WTC11 (cell line): ENCODE measurements at regions not wholly inside any gene's neighbourhood (a gene's known extent, or its start where the extent isn't known, plus 50 kb on each side); places are given as distances from the start of the nearest gene placed in this dataset.

Source experiments
- ATAC-seq: fragments of 200-7000 bp; cut with Tn5 transposase; 2 replicates; pipeline ENCODE4 v1.10.0; 2021; ENCODE audit warnings: mild to moderate bottlenecking, moderate library complexity
- CTCF ChIA-PET: fragments of 300-600 bp; sonication (Branson Sonifier 250); formaldehyde crosslinking; loops from one replicate; lab custom pipeline; 2021; ENCODE audit warnings: antibody characterized with exemption; lab: Charles Lee
- POLR2A ChIA-PET: fragments of 350-600 bp; sonication (Branson Sonifier 250); formaldehyde crosslinking; loops from one replicate; lab custom pipeline; 2021; ENCODE audit warnings: antibody characterized with exemption; lab: Charles Lee
- DNase-seq: peaks from one replicate; pipeline ENCODE4 v3.0.0; 2021; ENCODE audit warnings: low spot score
- H3K27ac Mint-ChIP-seq: 2 replicates; pipeline ENCODE4 v1.8.0; 2021; ENCODE audit warnings: mixed read lengths
- H3K27me3 Mint-ChIP-seq: 2 replicates; pipeline ENCODE4 v1.8.0; 2021; ENCODE audit warnings: low read depth, mild to moderate bottlenecking, moderate library complexity, mixed read lengths
- H3K36me3 Mint-ChIP-seq: 2 replicates; pipeline ENCODE4 v1.8.0; 2021; ENCODE audit warnings: mixed read lengths
- H3K4me1 Mint-ChIP-seq: 2 replicates; pipeline ENCODE4 v1.8.0; 2022; ENCODE audit warnings: mixed read lengths
- H3K4me3 Mint-ChIP-seq: 2 replicates; pipeline ENCODE4 v1.8.0; 2021; ENCODE audit warnings: mild to moderate bottlenecking, moderate library complexity, mixed read lengths
- H3K9me3 Mint-ChIP-seq: 2 replicates; pipeline ENCODE4 v1.8.0; 2021; ENCODE audit warnings: mixed read lengths
- CREM ChIP-seq: sonication (generic); formaldehyde crosslinking; IDR thresholded peaks from 2 replicates; pipeline ENCODE4 v1.8.1; 2022; ENCODE audit warnings: mild to moderate bottlenecking, missing genetic modification reagents, moderate library complexity
- CTCF ChIP-seq: fragments of 200-600 bp; IDR thresholded peaks from 2 replicates; pipeline ENCODE4 v1.8.0; 2022; ENCODE audit warnings: antibody characterized with exemption
- GTF2I ChIP-seq: fragments of 250-450 bp; sonication (Bioruptor Pico); conservative IDR thresholded peaks from 2 replicates; pipeline ENCODE4 v1.4.0; 2021; ENCODE audit warnings: mild to moderate bottlenecking
- HMGA2 ChIP-seq: fragments of 250-450 bp; sonication (Bioruptor Pico); IDR thresholded peaks from 2 replicates; pipeline ENCODE4 v1.4.0; 2021; ENCODE audit warnings: mild to moderate bottlenecking, moderate library complexity
- JUN ChIP-seq: sonication (generic); formaldehyde crosslinking; IDR thresholded peaks from 2 replicates; pipeline ENCODE4 v1.8.0; 2023; ENCODE audit warnings: mild to moderate bottlenecking, missing genetic modification reagents
- MXD4 ChIP-seq: fragments of 250-450 bp; sonication (Bioruptor Pico); IDR thresholded peaks from 2 replicates; pipeline ENCODE4 v1.8.0; 2021; ENCODE audit warnings: mild to moderate bottlenecking, moderate library complexity, borderline replicate concordance
- MYBL2 ChIP-seq: sonication (generic); formaldehyde crosslinking; IDR thresholded peaks from 2 replicates; pipeline ENCODE4 v1.8.1; 2023; ENCODE audit warnings: mild to moderate bottlenecking, moderate library complexity, missing genetic modification reagents
- NR1H2 ChIP-seq: sonication (generic); formaldehyde crosslinking; IDR thresholded peaks from 2 replicates; pipeline ENCODE4 v1.9.0; 2021; ENCODE audit warnings: mild to moderate bottlenecking, moderate library complexity, missing genetic modification reagents
- SMAD4 ChIP-seq: sonication (generic); formaldehyde crosslinking; IDR thresholded peaks from 2 replicates; pipeline ENCODE4 v1.8.0; 2022; ENCODE audit warnings: mild to moderate bottlenecking, missing genetic modification reagents
- ZNF416 ChIP-seq: fragments of 250-450 bp; sonication (Bioruptor Pico); IDR thresholded peaks from 2 replicates; pipeline ENCODE4 v1.9.0; 2021; ENCODE audit warnings: mild to moderate bottlenecking, inconsistent platforms
- ZNF423 ChIP-seq: fragments of 250-450 bp; sonication (Bioruptor Pico); IDR thresholded peaks from 2 replicates; pipeline ENCODE4 v2.1.2; 2022; ENCODE audit warnings: mild to moderate bottlenecking, moderate library complexity
- ZNF425 ChIP-seq: fragments of 250-450 bp; sonication (Bioruptor Pico); conservative IDR thresholded peaks from 2 replicates; pipeline ENCODE4 v1.9.0; 2021; ENCODE audit warnings: mild to moderate bottlenecking
- TF ChIP-seq, protein P1 (sequence below): sonication (generic); formaldehyde crosslinking; IDR thresholded peaks from 2 replicates; pipeline ENCODE4 v1.8.1; 2023; ENCODE audit warnings: mild to moderate bottlenecking, missing genetic modification reagents, borderline replicate concordance
- TF ChIP-seq, protein P2 (sequence below): fragments of 250-450 bp; sonication (Bioruptor Pico); IDR thresholded peaks from 2 replicates; pipeline ENCODE4 v1.9.0; 2021; ENCODE audit warnings: mild to moderate bottlenecking
- TF ChIP-seq, protein P3 (sequence below): fragments of 250-450 bp; sonication (Bioruptor Pico); IDR thresholded peaks from 2 replicates; pipeline ENCODE4 v1.9.0; 2021; ENCODE audit warnings: mild to moderate bottlenecking
- TF ChIP-seq, protein P4 (sequence below): sonication (generic); formaldehyde crosslinking; conservative IDR thresholded peaks from 2 replicates; pipeline ENCODE4 v1.8.1; 2022; ENCODE audit warnings: mild to moderate bottlenecking, missing genetic modification reagents
- TF ChIP-seq, protein P5 (sequence below): sonication (generic); formaldehyde crosslinking; IDR thresholded peaks from 2 replicates; pipeline ENCODE4 v1.8.0; 2023; ENCODE audit warnings: missing genetic modification reagents, mild to moderate bottlenecking, borderline replicate concordance
- TF ChIP-seq, protein P6 (sequence below): sonication (generic); formaldehyde crosslinking; IDR thresholded peaks from 2 replicates; pipeline ENCODE4 v1.8.1; 2023; ENCODE audit warnings: mild to moderate bottlenecking, missing genetic modification reagents, moderate library complexity

GRCh38 chr11:82003671-82004515 is 729.8 kb downstream of the FAM181B start (continued):
- TF ChIP-seq, protein P1, sequence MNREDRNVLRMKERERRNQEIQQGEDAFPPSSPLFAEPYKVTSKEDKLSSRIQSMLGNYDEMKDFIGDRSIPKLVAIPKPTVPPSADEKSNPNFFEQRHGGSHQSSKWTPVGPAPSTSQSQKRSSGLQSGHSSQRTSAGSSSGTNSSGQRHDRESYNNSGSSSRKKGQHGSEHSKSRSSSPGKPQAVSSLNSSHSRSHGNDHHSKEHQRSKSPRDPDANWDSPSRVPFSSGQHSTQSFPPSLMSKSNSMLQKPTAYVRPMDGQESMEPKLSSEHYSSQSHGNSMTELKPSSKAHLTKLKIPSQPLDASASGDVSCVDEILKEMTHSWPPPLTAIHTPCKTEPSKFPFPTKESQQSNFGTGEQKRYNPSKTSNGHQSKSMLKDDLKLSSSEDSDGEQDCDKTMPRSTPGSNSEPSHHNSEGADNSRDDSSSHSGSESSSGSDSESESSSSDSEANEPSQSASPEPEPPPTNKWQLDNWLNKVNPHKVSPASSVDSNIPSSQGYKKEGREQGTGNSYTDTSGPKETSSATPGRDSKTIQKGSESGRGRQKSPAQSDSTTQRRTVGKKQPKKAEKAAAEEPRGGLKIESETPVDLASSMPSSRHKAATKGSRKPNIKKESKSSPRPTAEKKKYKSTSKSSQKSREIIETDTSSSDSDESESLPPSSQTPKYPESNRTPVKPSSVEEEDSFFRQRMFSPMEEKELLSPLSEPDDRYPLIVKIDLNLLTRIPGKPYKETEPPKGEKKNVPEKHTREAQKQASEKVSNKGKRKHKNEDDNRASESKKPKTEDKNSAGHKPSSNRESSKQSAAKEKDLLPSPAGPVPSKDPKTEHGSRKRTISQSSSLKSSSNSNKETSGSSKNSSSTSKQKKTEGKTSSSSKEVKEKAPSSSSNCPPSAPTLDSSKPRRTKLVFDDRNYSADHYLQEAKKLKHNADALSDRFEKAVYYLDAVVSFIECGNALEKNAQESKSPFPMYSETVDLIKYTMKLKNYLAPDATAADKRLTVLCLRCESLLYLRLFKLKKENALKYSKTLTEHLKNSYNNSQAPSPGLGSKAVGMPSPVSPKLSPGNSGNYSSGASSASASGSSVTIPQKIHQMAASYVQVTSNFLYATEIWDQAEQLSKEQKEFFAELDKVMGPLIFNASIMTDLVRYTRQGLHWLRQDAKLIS: no peak
- TF ChIP-seq ZNF425 (CRISPR knock-in tag) (no peak), ZNF416 (no peak), CREM (no peak)

DNA sequence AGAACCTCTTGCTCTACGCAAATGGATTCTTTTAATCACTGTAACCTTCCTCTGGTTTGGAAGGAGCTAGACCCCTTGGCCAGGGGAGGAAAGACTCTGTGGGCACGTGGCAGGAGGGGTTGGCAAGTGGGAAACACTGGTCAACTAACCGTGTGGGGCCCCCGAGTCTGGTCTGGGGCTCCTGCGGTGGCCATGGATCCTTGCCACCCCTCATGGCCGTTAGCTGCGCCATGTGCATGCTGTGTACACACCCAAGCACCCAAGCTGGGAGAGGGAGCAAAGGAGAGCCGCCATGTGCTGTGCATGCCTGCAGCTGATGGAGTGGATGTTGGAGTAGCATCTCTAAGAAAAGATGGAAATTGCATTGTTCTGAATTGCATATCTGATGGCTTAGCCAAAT is 730.6 kb downstream of the FAM181B start:
- POLR2A ChIA-PET: no interaction called here
- no peaks in the 10 kb centered on the region for H3K27me3 Mint-ChIP-seq
- DNase-seq (no peak), ATAC-seq (no peak)
- no peak overlapping the region for H3K27ac Mint-ChIP-seq
- H3K4me1 Mint-ChIP-seq: peaks cover 13% of the 10 kb centered on the region
- H3K36me3 Mint-ChIP-seq: no peaks in the 10 kb centered on the region
- H3K4me3 Mint-ChIP-seq: no peak overlapping the region
- peaks cover 8% of the 10 kb centered on the region for H3K9me3 Mint-ChIP-seq
- CTCF ChIA-PET: no interaction called here
- TF ChIP-seq, protein P2, sequence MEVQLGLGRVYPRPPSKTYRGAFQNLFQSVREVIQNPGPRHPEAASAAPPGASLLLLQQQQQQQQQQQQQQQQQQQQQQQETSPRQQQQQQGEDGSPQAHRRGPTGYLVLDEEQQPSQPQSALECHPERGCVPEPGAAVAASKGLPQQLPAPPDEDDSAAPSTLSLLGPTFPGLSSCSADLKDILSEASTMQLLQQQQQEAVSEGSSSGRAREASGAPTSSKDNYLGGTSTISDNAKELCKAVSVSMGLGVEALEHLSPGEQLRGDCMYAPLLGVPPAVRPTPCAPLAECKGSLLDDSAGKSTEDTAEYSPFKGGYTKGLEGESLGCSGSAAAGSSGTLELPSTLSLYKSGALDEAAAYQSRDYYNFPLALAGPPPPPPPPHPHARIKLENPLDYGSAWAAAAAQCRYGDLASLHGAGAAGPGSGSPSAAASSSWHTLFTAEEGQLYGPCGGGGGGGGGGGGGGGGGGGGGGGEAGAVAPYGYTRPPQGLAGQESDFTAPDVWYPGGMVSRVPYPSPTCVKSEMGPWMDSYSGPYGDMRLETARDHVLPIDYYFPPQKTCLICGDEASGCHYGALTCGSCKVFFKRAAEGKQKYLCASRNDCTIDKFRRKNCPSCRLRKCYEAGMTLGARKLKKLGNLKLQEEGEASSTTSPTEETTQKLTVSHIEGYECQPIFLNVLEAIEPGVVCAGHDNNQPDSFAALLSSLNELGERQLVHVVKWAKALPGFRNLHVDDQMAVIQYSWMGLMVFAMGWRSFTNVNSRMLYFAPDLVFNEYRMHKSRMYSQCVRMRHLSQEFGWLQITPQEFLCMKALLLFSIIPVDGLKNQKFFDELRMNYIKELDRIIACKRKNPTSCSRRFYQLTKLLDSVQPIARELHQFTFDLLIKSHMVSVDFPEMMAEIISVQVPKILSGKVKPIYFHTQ (CRISPR knock-in tag): no peak
- TF ChIP-seq ZNF423 (CRISPR knock-in tag) (no peak), SMAD4 (CRISPR knock-in tag) (no peak), HMGA2 (CRISPR knock-in tag) (no peak), GTF2I (no peak), MXD4 (CRISPR knock-in tag) (no peak), NR1H2 (CRISPR knock-in tag) (no peak), ZNF416 (no peak), JUN (CRISPR knock-in tag) (no peak), MYBL2 (CRISPR knock-in tag) (no peak), CTCF (no peak)
- TF ChIP-seq, protein P3, sequence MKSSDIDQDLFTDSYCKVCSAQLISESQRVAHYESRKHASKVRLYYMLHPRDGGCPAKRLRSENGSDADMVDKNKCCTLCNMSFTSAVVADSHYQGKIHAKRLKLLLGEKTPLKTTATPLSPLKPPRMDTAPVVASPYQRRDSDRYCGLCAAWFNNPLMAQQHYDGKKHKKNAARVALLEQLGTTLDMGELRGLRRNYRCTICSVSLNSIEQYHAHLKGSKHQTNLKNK: no peak
- TF ChIP-seq, protein P4, sequence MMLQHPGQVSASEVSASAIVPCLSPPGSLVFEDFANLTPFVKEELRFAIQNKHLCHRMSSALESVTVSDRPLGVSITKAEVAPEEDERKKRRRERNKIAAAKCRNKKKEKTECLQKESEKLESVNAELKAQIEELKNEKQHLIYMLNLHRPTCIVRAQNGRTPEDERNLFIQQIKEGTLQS (CRISPR knock-in tag): no peak
- TF ChIP-seq, protein P5, sequence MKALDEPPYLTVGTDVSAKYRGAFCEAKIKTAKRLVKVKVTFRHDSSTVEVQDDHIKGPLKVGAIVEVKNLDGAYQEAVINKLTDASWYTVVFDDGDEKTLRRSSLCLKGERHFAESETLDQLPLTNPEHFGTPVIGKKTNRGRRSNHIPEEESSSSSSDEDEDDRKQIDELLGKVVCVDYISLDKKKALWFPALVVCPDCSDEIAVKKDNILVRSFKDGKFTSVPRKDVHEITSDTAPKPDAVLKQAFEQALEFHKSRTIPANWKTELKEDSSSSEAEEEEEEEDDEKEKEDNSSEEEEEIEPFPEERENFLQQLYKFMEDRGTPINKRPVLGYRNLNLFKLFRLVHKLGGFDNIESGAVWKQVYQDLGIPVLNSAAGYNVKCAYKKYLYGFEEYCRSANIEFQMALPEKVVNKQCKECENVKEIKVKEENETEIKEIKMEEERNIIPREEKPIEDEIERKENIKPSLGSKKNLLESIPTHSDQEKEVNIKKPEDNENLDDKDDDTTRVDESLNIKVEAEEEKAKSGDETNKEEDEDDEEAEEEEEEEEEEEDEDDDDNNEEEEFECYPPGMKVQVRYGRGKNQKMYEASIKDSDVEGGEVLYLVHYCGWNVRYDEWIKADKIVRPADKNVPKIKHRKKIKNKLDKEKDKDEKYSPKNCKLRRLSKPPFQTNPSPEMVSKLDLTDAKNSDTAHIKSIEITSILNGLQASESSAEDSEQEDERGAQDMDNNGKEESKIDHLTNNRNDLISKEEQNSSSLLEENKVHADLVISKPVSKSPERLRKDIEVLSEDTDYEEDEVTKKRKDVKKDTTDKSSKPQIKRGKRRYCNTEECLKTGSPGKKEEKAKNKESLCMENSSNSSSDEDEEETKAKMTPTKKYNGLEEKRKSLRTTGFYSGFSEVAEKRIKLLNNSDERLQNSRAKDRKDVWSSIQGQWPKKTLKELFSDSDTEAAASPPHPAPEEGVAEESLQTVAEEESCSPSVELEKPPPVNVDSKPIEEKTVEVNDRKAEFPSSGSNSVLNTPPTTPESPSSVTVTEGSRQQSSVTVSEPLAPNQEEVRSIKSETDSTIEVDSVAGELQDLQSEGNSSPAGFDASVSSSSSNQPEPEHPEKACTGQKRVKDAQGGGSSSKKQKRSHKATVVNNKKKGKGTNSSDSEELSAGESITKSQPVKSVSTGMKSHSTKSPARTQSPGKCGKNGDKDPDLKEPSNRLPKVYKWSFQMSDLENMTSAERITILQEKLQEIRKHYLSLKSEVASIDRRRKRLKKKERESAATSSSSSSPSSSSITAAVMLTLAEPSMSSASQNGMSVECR (CRISPR knock-in tag): no peak
- TF ChIP-seq, protein P6, sequence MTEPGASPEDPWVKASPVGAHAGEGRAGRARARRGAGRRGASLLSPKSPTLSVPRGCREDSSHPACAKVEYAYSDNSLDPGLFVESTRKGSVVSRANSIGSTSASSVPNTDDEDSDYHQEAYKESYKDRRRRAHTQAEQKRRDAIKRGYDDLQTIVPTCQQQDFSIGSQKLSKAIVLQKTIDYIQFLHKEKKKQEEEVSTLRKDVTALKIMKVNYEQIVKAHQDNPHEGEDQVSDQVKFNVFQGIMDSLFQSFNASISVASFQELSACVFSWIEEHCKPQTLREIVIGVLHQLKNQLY (CRISPR knock-in tag): no peak
